Neural cell (in vitro differentiated cells): ENCODE measurements at regions not wholly inside any gene's neighbourhood (a gene's known extent, or its start where the extent isn't known, plus 50 kb on each side); places are given as distances from the start of the nearest gene placed in this dataset.

Experiments used
- H2AFZ ChIP-seq: fragments of 200-600, 300-800 bp; sonication (generic), shearing (Covaris generic); 2 replicates; pipeline ENCODE4 v1.6.0; 2014; ENCODE audit warnings: low read depth, mild to moderate bottlenecking, antibody characterized with exemption, low read length, moderate library complexity
- H3F3A ChIP-seq: fragments of 200-600 bp; shearing (Covaris generic); 2 replicates; pipeline ENCODE4 v1.6.1; 2016; ENCODE audit warnings: mild to moderate bottlenecking, moderate library complexity, mixed read lengths, antibody characterized with exemption, low read length; ENCODE audit not compliant: insufficient read depth, poor library complexity, severe bottlenecking
- H3K27ac ChIP-seq: fragments of 200-600, 300-800 bp; sonication (generic), shearing (Covaris generic); 2 replicates; pipeline ENCODE4 v1.5.1; 2014; ENCODE audit warnings: mild to moderate bottlenecking, low read length, moderate library complexity
- H3K27me3 ChIP-seq: fragments of 300-800, 200-600 bp; sonication (generic), shearing (Covaris generic); 2 replicates; pipeline ENCODE4 v1.6.0; 2014; ENCODE audit warnings: mild to moderate bottlenecking, low read depth, low read length, moderate library complexity; ENCODE audit not compliant: insufficient read depth
- H3K36me3 ChIP-seq: fragments of 300-800, 200-600 bp; sonication (generic), shearing (Covaris generic); 2 replicates; pipeline ENCODE4 v1.5.1; 2014; ENCODE audit warnings: mild to moderate bottlenecking, antibody characterized with exemption, low read length, moderate library complexity; ENCODE audit not compliant: insufficient read depth
- H3K4me2 ChIP-seq: fragments of 300-800, 200-600 bp; sonication (generic), shearing (Covaris generic); 2 replicates; pipeline ENCODE4 v1.6.0; 2014; ENCODE audit warnings: mild to moderate bottlenecking, low read length
- H3K4me3 ChIP-seq: fragments of 300-800, 200-600 bp; sonication (generic), shearing (Covaris generic); 2 replicates; pipeline ENCODE4 v1.5.1; 2014; ENCODE audit warnings: mild to moderate bottlenecking, low read length, moderate library complexity
- H3K79me2 ChIP-seq: fragments of 200-600 bp; shearing (Covaris generic); replicated peaks from 2 replicates; pipeline ENCODE4 v1.6.0; 2014; ENCODE audit warnings: mild to moderate bottlenecking, low read length, moderate library complexity; ENCODE audit not compliant: insufficient read depth
- H3K9ac ChIP-seq: fragments of 300-800, 200-600 bp; sonication (generic), shearing (Covaris generic); 2 replicates; pipeline ENCODE4 v1.6.1; 2016; ENCODE audit warnings: mild to moderate bottlenecking, low read length, mixed read lengths
- H3K9me2 ChIP-seq: fragments of 200-600 bp; shearing (Covaris generic); 2 replicates; pipeline ENCODE4 v1.6.1; 2016; ENCODE audit warnings: mild to moderate bottlenecking, low read length, mixed read lengths; ENCODE audit not compliant: insufficient read depth
- H3K9me3 ChIP-seq: fragments of 200-600, 300-800 bp; sonication (generic), shearing (Covaris generic); 2 replicates; pipeline ENCODE4 v1.6.1; 2016; ENCODE audit warnings: mild to moderate bottlenecking, mixed run types, low read length, moderate library complexity, mixed read lengths
- H4K20me1 ChIP-seq: fragments of 200-600 bp; shearing (Covaris generic); 2 replicates; pipeline ENCODE4 v1.6.1; 2016; ENCODE audit warnings: mild to moderate bottlenecking, mixed run types; ENCODE audit not compliant: insufficient read depth
- EP300 ChIP-seq: fragments of 450-650 bp; conservative IDR thresholded peaks from 2 replicates; pipeline ENCODE4 v1.6.1; 2014; ENCODE audit warnings: antibody characterized with exemption, mild to moderate bottlenecking, moderate library complexity; ENCODE audit not compliant: poor library complexity, severe bottlenecking
- EZH2 ChIP-seq: fragments of 200-600, 300-800 bp; shearing (Covaris generic), sonication (generic); IDR thresholded peaks from 2 replicates; pipeline ENCODE4 v1.6.1; 2014; ENCODE audit warnings: antibody characterized with exemption, low read length, borderline replicate concordance, mild to moderate bottlenecking; ENCODE audit not compliant: insufficient read depth, poor library complexity, severe bottlenecking
- MXI1 ChIP-seq: fragments of 450-650 bp; conservative IDR thresholded peaks from 2 replicates; pipeline ENCODE4 v1.6.1; 2014; ENCODE audit warnings: antibody characterized with exemption, mild to moderate bottlenecking; ENCODE audit not compliant: poor library complexity, severe bottlenecking
- POLR2AphosphoS5 ChIP-seq: IDR thresholded peaks from 2 replicates; pipeline ENCODE4 v1.6.1; 2012
- RAD21 ChIP-seq: fragments of 450-650 bp; conservative IDR thresholded peaks from 2 replicates; pipeline ENCODE4 v1.6.1; 2014; ENCODE audit warnings: antibody characterized with exemption, mild to moderate bottlenecking, moderate library complexity
- SMC3 ChIP-seq: fragments of 450-650 bp; conservative IDR thresholded peaks from 2 replicates; pipeline ENCODE4 v1.6.1; 2014; ENCODE audit warnings: antibody characterized with exemption, mild to moderate bottlenecking, moderate library complexity; ENCODE audit not compliant: poor library complexity
- TAF1 ChIP-seq: IDR thresholded peaks from 2 replicates; pipeline ENCODE4 v1.6.1; 2012; ENCODE audit warnings: low read depth
- TF ChIP-seq, protein P1 (sequence below): fragments of 450-650 bp; IDR thresholded peaks from 2 replicates; pipeline ENCODE4 v1.5.1; 2014; ENCODE audit warnings: antibody characterized with exemption, mild to moderate bottlenecking, moderate library complexity; ENCODE audit not compliant: poor library complexity, severe bottlenecking
- TF ChIP-seq, protein P2 (sequence below): IDR thresholded peaks from 2 replicates; pipeline ENCODE4 v1.6.1; 2012; ENCODE audit warnings: borderline replicate concordance

DNA sequence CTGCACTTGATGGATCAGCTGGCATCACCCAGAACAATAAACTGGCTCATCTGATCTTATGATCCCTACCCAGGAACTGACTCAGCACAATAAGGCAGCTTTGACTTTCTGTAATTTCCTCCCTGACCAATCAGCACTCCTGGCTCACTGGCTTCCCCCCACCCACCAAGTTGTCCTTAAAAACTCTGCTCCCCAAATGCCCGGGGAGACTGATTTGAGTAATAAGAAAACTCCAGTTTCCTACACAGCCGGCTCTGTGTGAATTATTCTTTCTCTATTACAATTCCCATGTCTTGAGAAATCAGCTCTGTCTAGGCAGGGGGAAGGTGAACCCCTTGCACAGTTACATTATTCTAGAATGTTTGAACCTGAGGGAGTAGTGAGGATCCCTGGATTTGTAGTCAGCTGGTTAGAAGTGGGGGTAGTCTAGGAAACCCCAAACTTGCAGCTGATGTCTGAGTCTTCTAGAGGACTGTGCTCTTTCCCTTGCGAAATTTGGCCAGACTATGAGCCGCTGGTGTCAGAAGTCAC lies 111.7 kb upstream of the NEK6 start:
- no peak overlapping the region for H3K4me2 ChIP-seq
- H3K9me2 ChIP-seq = no peaks in the 10 kb centered on the region
- H3K27me3 ChIP-seq = no peaks in the 10 kb centered on the region
- H3K27ac ChIP-seq = no peak overlapping the region
- no peak overlapping the region for H3K4me3 ChIP-seq
- H4K20me1 ChIP-seq = no peaks in the 10 kb centered on the region
- no peaks in the 10 kb centered on the region for H3K79me2 ChIP-seq
- H3F3A ChIP-seq = no peaks in the 10 kb centered on the region
- no peaks in the 10 kb centered on the region for H3K36me3 ChIP-seq
- TF ChIP-seq EZH2 (no peak), MXI1 (no peak), SMC3 (no peak), RAD21 (no peak), POLR2AphosphoS5 (no peak), TAF1 (no peak), EP300 (no peak)
- TF ChIP-seq, protein P1, sequence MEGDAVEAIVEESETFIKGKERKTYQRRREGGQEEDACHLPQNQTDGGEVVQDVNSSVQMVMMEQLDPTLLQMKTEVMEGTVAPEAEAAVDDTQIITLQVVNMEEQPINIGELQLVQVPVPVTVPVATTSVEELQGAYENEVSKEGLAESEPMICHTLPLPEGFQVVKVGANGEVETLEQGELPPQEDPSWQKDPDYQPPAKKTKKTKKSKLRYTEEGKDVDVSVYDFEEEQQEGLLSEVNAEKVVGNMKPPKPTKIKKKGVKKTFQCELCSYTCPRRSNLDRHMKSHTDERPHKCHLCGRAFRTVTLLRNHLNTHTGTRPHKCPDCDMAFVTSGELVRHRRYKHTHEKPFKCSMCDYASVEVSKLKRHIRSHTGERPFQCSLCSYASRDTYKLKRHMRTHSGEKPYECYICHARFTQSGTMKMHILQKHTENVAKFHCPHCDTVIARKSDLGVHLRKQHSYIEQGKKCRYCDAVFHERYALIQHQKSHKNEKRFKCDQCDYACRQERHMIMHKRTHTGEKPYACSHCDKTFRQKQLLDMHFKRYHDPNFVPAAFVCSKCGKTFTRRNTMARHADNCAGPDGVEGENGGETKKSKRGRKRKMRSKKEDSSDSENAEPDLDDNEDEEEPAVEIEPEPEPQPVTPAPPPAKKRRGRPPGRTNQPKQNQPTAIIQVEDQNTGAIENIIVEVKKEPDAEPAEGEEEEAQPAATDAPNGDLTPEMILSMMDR = no peak
- TF ChIP-seq, protein P2, sequence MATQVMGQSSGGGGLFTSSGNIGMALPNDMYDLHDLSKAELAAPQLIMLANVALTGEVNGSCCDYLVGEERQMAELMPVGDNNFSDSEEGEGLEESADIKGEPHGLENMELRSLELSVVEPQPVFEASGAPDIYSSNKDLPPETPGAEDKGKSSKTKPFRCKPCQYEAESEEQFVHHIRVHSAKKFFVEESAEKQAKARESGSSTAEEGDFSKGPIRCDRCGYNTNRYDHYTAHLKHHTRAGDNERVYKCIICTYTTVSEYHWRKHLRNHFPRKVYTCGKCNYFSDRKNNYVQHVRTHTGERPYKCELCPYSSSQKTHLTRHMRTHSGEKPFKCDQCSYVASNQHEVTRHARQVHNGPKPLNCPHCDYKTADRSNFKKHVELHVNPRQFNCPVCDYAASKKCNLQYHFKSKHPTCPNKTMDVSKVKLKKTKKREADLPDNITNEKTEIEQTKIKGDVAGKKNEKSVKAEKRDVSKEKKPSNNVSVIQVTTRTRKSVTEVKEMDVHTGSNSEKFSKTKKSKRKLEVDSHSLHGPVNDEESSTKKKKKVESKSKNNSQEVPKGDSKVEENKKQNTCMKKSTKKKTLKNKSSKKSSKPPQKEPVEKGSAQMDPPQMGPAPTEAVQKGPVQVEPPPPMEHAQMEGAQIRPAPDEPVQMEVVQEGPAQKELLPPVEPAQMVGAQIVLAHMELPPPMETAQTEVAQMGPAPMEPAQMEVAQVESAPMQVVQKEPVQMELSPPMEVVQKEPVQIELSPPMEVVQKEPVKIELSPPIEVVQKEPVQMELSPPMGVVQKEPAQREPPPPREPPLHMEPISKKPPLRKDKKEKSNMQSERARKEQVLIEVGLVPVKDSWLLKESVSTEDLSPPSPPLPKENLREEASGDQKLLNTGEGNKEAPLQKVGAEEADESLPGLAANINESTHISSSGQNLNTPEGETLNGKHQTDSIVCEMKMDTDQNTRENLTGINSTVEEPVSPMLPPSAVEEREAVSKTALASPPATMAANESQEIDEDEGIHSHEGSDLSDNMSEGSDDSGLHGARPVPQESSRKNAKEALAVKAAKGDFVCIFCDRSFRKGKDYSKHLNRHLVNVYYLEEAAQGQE = no peak
- H2AFZ ChIP-seq = no peak overlapping the region
- no peaks in the 10 kb centered on the region for H3K9me3 ChIP-seq
- H3K9ac ChIP-seq = no peak overlapping the region

DNA sequence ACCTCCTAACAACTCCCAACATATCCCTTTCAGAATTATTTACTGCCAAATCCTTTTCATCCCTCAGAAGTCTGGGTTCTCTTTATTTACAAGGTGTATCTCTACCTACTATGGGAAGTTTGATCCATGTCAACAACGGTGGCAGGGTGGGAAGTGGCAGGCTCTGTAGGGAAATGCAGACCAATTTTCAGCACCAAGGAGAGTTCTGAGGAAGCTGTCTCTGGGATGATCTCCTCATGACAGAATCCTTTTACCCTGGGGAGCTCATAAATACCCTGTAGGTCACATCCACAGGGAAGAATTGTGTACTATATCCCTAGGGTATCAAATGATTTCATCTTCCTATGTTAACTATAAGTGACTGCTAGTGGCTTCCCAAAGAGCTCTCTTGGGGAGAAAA lies 107.8 kb upstream of the NEK6 start:
- Histone ChIP-seq H4K20me1 (no peaks in the 10 kb centered on the region), H3K36me3 (no peaks in the 10 kb centered on the region), H3K4me2 (no peak overlapping the region), H3K9me2 (no peaks in the 10 kb centered on the region), H3K79me2 (no peaks in the 10 kb centered on the region), H3K27ac (no peak overlapping the region), H3K4me3 (no peak overlapping the region), H2AFZ (no peak overlapping the region), H3K27me3 (peaks cover 5% of the 10 kb centered on the region), H3F3A (no peaks in the 10 kb centered on the region), H3K9me3 (no peaks in the 10 kb centered on the region), H3K9ac (no peak overlapping the region)
- TF ChIP-seq, protein P1 = no peak
- TF ChIP-seq MXI1 = no peak
- TF ChIP-seq, protein P2 = no peak
